ENCODE measurements at regions not wholly inside any gene's neighbourhood (a gene's known extent, or its start where the extent isn't known, plus 50 kb on each side); places are given as distances from the start of the nearest gene placed in this dataset.

DNA sequence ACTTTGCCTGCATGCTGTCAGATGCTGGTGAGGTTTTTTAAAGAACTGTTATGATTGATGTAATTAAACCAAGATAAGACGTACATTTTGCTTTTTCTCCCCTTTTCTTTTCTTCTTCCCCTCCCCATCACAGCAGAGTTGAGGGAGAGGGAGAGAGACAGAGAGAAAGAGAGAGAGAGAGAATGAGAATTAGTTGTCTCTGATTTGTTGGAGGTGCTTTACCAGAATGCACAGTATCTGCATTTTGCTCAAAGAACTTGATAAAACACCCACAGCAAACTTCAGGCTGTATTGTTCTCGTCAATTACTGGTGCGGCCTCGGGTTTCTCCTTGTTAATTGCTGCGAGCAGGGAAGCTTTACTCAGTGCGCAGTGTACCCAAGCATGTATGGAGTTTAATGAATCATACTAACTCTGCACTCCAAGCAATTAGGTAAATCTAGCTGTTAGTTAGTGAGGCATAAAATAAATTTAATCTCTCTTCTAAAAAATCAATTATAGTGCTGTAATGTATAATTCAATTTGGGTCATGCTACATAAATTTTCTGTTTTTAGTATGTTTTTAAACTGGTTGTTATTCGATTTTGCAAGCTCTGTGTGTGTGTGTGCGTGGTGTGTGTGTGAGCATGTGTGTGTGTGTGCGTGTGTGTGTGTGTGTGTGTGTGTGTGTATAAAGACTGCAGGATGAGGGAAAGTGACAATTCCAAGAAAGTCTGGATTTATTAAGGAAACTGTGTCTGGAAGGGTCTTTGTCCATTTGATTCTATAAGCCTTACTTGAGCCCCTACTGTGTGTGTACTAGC is 273.4 kb downstream of the TLE3 start:
- Histone ChIP-seq H3K4me1 (no peaks in the 10 kb centered on the region), H3K4me3 (no peak overlapping the region), H3K36me3 (no peaks in the 10 kb centered on the region), H3K27me3 (peaks cover 0 to 52% (median 13%) of the 10 kb centered on the region in 7 donors), H3K9me3 (no peaks in the 10 kb centered on the region), H3K27ac (no peak overlapping the region)
- TF ChIP-seq, protein P1, sequence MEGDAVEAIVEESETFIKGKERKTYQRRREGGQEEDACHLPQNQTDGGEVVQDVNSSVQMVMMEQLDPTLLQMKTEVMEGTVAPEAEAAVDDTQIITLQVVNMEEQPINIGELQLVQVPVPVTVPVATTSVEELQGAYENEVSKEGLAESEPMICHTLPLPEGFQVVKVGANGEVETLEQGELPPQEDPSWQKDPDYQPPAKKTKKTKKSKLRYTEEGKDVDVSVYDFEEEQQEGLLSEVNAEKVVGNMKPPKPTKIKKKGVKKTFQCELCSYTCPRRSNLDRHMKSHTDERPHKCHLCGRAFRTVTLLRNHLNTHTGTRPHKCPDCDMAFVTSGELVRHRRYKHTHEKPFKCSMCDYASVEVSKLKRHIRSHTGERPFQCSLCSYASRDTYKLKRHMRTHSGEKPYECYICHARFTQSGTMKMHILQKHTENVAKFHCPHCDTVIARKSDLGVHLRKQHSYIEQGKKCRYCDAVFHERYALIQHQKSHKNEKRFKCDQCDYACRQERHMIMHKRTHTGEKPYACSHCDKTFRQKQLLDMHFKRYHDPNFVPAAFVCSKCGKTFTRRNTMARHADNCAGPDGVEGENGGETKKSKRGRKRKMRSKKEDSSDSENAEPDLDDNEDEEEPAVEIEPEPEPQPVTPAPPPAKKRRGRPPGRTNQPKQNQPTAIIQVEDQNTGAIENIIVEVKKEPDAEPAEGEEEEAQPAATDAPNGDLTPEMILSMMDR (IDR thresholded peaks at IDR 0.05): no peak
- no peak for DNase-seq
- 72 to 78% methylated on average over 9 of the region's 9 CpGs for WGBS, 2 donors
- no peak for ATAC-seq
- intact Hi-C loops (cut with DNase I): no loop called here

DNA sequence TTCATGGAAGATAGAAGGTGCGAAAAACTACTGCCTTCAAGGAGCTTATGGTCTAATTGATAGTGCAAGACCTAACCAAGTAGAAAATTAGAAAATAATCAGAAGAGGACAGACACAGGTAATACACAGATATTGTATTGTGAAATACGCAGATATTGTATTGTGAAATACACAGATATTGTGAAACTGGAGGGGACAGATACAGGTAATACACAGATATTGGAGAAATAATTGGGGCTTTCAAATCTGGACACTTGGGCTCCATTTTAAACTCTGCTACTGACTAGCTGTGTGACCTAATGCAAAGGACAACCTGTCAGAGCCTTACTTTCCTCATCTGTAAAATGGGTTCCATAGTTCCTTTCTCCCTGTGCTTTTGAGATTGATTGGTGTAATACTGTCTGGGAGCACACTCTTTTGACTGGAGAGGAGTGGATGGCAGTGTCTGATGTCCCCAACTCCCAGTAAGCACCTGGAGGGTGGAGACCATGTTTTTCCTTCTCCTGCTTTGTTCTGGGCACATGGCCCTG is 272.8 kb downstream of the TLE3 start:
- DNase-seq: no peak
- H3K4me1 ChIP-seq: no peaks in the 10 kb centered on the region
- H3K9me3 ChIP-seq: no peaks in the 10 kb centered on the region
- no peaks in the 10 kb centered on the region for H3K36me3 ChIP-seq
- H3K27me3 ChIP-seq: peaks cover 0 to 51% (median 13%) of the 10 kb centered on the region in 7 donors
- TF ChIP-seq, protein P1 (IDR thresholded peaks at IDR 0.05): no peak
- H3K27ac ChIP-seq: no peak overlapping the region
- WGBS, 2 donors: 91% methylated on average over 2 of the region's 2 CpGs
- H3K4me3 ChIP-seq: no peak overlapping the region
- ATAC-seq: no peak
- intact Hi-C loops (cut with DNase I): no loop called here

DNA sequence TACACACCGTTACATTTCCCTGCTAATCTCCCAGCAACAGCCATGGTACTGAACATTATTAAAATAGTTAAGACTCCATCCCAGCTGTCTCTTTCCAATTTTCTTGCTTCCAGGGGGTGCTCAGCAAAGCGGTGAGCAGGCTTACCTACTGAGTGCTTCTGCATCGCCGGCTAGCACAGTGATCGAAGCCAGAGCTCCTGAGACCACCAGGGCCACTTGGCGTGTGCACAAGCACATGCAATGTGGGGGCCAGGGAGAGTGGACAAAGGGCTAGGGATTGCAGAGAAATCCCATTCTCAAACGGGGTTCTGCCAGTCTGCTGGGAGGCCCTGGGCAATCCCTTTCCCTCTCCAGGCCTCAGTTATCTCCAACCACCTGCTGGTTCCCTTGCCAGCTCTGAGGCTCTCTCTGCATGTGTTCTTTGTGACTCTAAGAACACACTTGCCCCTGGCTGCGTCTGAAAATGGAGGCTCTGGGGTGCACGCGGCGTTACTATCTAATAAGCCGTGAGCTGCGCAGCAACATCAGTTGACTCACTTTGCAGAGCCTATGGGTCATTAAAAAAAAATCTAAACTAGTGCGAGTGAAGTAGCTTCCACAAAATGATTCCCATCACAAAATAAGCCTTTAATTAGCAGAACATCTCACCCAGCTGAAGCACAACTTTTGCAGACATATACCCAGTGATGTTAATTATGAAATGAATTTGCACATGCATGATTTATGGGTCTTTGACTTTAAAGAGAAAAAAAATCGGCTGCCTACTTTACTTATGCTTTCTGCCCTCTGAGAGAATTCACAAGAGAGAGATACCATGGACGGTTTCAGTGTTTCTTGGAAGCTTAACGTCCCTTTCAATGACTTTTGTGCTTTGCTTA is 271.5 kb downstream of the TLE3 start:
- WGBS, 2 donors: 56 to 60% methylated on average over 17 of the region's 17 CpGs
- no peaks in the 10 kb centered on the region for H3K9me3 ChIP-seq
- intact Hi-C loops (cut with DNase I): no loop called here
- H3K4me1 ChIP-seq: no peaks in the 10 kb centered on the region
- no peak for ATAC-seq
- no peak for DNase-seq
- no peak overlapping the region for H3K4me3 ChIP-seq
- H3K27ac ChIP-seq: no peak overlapping the region
- TF ChIP-seq, protein P1 (IDR thresholded peaks at IDR 0.05): no peak
- H3K27me3 ChIP-seq: peaks cover 0 to 45% (median 13%) of the 10 kb centered on the region in 7 donors
- no peaks in the 10 kb centered on the region for H3K36me3 ChIP-seq

DNA sequence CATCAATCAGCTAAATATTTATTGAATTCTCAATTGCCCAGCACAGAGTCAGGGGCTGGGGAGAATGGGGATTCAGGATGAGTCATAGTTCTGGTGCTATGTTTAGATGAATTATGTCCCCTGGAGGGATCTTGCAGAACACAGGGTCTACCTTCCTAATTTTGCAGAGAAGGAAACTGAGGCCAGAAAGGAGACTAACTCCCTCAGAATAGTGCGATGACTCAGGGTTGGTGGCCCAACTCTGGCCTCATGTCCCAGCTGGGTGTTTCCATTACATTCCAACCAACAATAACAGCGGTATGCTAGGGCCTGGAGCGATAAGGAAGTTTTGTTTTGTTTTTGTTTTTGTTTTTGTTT is 270.9 kb downstream of the TLE3 start:
- Histone ChIP-seq H3K4me3 (no peak overlapping the region), H3K36me3 (no peaks in the 10 kb centered on the region), H3K27ac (no peak overlapping the region), H3K4me1 (no peaks in the 10 kb centered on the region), H3K27me3 (peaks cover 0 to 40% (median 13%) of the 10 kb centered on the region in 7 donors), H3K9me3 (no peaks in the 10 kb centered on the region)
- 80 to 88% methylated on average over 3 of the region's 3 CpGs for WGBS, 2 donors
- TF ChIP-seq, protein P1 (IDR thresholded peaks at IDR 0.05): no peak
- DNase-seq (no peak), ATAC-seq (no peak)
- intact Hi-C loops (cut with DNase I): no loop called here

All from heart right ventricle (tissue), 16 donors.